ENCODE measurements at regions not wholly inside any gene's neighbourhood (a gene's known extent, or its start where the extent isn't known, plus 50 kb on each side); places are given as distances from the start of the nearest gene placed in this dataset.
"Not testable (repeated sequence)": the region's sequence is repeated elsewhere in the genome, so short reads cannot be mapped to it uniquely, and the experiment has no call there.

DNA sequence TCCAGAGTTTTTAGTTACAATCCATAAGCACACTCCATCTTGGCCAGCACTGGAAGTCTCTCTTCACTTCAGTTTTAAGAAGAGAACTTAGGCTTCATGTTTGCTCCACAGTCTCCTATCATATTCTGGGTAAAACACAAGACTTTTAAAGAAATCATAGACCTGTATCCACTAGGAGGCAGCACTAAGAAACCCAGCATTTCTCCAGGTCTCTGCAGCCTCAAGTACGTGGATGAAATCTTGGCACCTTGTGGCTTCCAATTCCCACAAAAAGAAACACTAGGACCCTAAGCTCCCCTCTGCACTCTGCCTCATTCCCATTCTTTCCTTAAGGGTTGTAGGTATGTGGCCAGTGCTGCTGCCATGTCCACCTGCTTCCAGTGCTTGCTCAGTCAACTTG lies 367.3 kb upstream of the CASK start:
- intact Hi-C loops (cut with DNase I) = no loop called here
- Histone ChIP-seq H3K27ac (no peak overlapping the region), H3K4me1 (replicated peaks in 1 of 2) (no peaks in the 10 kb centered on the region), H3K9me3 (replicated peaks in 1 of 3) (no peaks in the 10 kb centered on the region), H3K27me3 (peaks cover 4% of the 10 kb centered on the region), H3K36me3 (replicated peaks in 1 of 2) (no peaks in the 10 kb centered on the region), H3K4me3 (no peak overlapping the region)
- TF ChIP-seq POLR2A (IDR thresholded peaks at IDR 0.05) (no peak), CTCF (IDR thresholded peaks at IDR 0.05) (peak in 1 of 6 experiments; percentile 19)
- WGBS, 4 donors = 19 to 40% (median 23%) methylated on average over 1 of the region's 1 CpG
- no peak for DNase-seq

- intact Hi-C loops (cut with DNase I) = no loop called here
Observed at GRCh38 chrX:42289492-42290385, 366.4 kb upstream of the CASK start.

GRCh38 chrX:42285681-42286080 lies 362.3 kb upstream of the CASK start:
- DNase-seq; H3K9me3 ChIP-seq (replicated peaks in 1 of 3); H3K4me1 ChIP-seq (replicated peaks in 1 of 2); H3K27ac ChIP-seq; H3K36me3 ChIP-seq (replicated peaks in 1 of 2); H3K27me3 ChIP-seq; intact Hi-C loops (cut with DNase I); H3K4me3 ChIP-seq: not testable (repeated sequence)
- 94 to 95% (median 94%) methylated on average over 10 to 25 of the region's 28 CpGs; no CpG with 5 or more reads in 1 of the 4 donors for WGBS, 4 donors

More at GRCh38 chrX:42289492-42290385, 366.4 kb upstream of the CASK start:
- Histone ChIP-seq H3K4me1 (replicated peaks in 1 of 2) (no peaks in the 10 kb centered on the region), H3K36me3 (replicated peaks in 1 of 2) (no peaks in the 10 kb centered on the region), H3K4me3 (no peak overlapping the region), H3K9me3 (replicated peaks in 1 of 3) (no peaks in the 10 kb centered on the region), H3K27me3 (peaks cover 4% of the 10 kb centered on the region), H3K27ac (no peak overlapping the region)
- TF ChIP-seq POLR2A (IDR thresholded peaks at IDR 0.05) (no peak), CTCF (IDR thresholded peaks at IDR 0.05) (no peak)
- 63 to 78% (median 69%) methylated on average over 3 of the region's 3 CpGs for WGBS, 4 donors
- DNase-seq = no peak

GRCh38 chrX:42276982-42277690 lies 353.8 kb upstream of the CASK start:
- Histone ChIP-seq H3K27ac (no peak overlapping the region), H3K4me1 (replicated peaks in 1 of 2) (no peaks in the 10 kb centered on the region), H3K27me3 (peaks cover 26% of the 10 kb centered on the region), H3K9me3 (replicated peaks in 1 of 3) (no peaks in the 10 kb centered on the region), H3K36me3 (replicated peaks in 1 of 2) (no peaks in the 10 kb centered on the region), H3K4me3 (no peak overlapping the region)
- TF ChIP-seq CTCF (IDR thresholded peaks at IDR 0.05) (no peak), POLR2A (IDR thresholded peaks at IDR 0.05) (no peak)
- 55 to 68% (median 60%) methylated on average over 3 of the region's 3 CpGs for WGBS, 4 donors
- intact Hi-C loops (cut with DNase I) = no loop called here
- no peak for DNase-seq
